GM21717 (cell line): ENCODE measurements at regions not wholly inside any gene's neighbourhood (a gene's known extent, or its start where the extent isn't known, plus 50 kb on each side); places are given as distances from the start of the nearest gene placed in this dataset.
A peak's percentile ranks its signal among the peaks of the same experiment; 100 is the strongest.

Experiments used
- ATAC-seq: cut with Tn5 transposase; IDR thresholded peaks from one replicate; pipeline ENCODE4 v1.9.1; 2021; ENCODE audit warnings: mild to moderate bottlenecking, moderate library complexity; ENCODE audit not compliant: unreplicated experiment

DNA sequence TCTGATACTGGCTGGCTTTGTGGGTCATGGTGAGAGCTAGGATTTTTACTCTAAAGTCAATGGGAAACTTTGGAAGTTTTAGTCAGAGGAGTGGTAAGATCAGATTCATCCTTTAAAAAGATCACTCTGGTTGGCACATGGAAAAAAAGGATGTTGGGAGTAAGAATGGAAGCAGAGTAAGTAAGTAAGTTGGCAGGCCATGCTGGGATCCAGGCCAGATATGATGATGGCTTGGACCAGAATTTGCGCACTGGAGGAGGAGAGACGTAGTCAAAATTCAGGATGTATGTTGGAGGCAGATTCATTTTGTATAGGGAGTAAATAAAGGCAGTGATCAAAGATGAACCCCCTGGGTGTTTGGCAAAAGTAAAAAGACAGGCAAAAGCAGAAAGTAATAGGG is 283.3 kb upstream of the THSD7B start:
- ATAC-seq = no peak

DNA sequence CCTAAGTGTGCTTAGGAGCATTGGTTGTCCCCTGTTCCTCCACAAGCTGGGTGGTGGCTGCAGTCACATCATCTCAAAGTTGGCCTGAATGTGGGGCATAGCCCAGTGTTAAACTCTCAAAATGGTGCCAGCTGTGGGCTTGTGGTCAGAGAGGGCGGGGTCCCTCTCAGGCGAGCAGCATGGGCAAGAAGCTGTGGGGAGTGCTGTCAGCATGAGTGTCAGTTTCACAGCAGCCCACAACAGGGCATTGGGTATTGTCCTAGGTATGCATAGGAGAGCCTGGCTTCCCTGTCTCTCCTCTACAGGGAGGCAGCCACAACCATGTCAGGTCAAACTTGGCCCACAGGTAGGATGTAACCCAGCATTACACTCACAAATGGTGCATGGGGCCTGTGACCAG is 285.6 kb upstream of the THSD7B start:
- ATAC-seq = no peak

DNA sequence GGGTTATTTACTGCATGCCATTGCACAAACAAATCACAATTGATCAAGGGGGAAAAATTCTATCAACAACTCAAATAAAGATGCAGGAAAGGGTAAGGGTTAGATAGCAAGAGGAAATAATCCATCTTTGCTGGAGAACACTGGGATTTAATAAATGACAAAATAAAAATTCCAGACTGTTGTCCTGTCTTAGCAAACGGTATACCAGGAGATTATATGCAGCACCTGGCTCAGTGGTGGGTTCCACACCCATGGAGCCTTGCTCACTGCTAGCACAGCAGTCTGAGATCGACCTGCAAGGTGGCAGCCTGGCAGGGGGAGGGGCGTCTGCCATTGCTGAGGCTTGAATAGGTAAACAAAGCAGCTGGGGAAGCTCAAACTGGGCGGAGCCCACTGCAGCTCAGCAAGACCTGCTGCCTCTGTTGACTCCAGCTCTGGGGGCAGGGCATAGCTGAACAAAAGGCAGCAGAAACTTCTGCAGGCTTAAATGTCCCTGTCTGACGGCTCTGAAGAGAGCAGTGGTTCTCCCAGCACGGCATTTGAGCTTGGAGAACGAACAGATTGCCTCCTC is 296.5 kb upstream of the THSD7B start:
- no peak for ATAC-seq

DNA sequence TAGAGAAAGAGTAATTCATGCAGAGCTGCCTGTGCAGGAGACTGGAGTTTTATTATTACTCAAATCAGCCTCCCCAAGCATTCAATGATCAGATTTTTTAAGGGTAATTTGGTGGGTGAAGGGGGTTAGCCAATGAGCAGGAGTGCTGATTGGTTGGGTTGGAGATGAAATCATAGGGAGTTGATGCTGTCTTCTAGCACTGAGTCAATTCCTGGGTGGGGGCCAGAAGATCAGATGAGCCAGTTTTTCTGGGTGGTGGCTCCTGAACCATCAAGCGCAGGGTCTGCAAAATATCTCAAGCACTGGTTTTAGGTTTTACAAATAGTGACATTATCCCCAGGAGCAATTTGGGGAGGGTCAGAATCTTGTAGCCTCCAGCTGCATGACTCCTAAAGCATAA is 312.8 kb upstream of the THSD7B start:
- no peak for ATAC-seq

DNA sequence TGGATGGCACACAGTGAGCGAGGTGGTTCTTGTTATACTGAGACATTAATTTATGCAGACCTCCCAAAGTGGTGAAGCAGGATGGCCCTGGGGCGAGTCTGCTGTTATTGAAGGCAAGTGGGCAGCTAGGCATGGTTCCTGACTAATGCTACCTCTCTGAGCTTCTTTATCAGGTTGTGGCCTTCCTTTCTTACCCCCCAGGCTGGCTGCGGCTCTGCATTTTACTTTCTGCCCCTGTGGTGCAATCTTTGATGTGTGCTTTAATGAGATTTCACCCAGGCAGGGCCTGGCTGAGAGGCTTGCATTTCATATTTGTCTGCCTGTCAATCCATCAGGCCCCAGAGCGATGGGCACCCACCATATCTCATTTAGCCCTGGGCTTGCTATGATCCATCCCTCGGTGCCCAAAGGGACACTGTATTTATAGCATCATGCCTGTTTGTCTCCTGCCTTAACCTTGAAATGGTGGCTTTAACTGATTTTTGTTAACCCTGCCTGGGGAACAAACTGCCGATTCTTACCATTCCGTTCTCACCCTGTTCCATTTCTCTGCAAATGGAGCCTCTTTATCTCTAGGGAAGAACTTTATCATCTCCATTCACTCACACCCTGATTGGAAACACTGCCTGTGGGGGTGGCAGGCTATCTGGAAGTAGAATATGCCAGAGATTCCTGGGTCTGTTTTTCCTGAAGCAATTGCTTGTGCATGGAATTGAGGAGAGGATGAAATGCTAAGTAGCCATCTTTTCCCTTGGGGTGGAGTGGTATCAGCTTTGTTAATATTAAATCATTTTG is 316.2 kb upstream of the THSD7B start:
- no peak for ATAC-seq

DNA sequence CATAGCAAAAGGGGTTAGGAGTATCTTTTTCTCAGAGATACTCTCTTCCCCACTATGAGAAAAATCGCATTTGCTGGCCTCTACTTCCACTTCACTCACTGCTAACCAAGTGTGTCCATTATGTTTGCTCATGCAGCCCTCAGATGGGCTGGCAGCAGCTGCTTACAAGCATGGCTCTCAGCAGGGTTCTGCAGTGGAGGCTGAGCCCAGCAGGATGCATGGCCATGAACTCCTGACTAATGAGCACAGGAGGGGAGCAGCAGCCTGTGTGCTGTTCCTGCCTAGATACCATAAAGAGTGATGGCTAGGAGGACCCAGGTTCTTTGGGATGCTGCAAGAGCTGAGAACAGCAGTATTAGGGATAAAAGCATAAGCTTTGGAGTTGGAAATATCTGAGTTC is 316.9 kb upstream of the THSD7B start:
- ATAC-seq = no peak

DNA sequence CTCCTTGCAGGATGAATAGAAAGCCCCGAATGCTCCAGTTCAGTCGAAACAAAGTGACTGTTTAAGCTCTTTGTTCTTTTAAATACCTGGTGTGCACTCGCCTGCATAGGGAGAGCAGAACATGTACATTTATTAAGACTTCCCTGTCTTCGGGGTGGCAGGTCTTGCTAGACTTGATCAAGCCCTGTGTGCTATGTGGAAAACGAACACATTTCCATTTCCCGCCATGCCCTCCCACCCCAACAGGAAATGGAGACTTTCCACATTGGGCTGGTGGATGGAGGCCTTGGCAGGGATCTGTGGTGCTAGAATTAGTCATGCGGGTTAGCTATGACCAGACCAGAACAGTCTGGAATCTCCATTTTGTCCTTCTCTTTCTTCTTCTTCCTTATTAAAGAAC is 321.0 kb upstream of the THSD7B start:
- ATAC-seq = no peak

DNA sequence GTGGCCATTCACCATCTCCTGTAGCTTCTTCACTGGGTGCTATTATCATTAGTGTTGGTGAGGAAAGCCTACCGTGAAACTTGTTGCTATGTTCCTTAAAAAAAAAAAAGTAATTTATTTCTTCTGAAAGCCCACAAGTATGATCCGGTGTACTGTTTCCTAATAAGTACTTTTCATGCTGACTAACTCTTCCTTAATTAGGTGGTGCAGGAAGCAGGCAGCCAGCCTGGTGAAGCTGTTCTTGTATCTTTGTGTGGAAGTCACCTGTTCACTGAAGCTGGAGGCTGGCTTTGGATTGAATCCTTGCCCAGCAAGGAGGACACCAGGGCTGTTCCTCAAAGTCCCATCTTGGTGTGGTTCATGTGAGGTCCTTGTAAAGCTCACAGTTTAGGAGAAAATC is 321.7 kb upstream of the THSD7B start:
- no peak for ATAC-seq

DNA sequence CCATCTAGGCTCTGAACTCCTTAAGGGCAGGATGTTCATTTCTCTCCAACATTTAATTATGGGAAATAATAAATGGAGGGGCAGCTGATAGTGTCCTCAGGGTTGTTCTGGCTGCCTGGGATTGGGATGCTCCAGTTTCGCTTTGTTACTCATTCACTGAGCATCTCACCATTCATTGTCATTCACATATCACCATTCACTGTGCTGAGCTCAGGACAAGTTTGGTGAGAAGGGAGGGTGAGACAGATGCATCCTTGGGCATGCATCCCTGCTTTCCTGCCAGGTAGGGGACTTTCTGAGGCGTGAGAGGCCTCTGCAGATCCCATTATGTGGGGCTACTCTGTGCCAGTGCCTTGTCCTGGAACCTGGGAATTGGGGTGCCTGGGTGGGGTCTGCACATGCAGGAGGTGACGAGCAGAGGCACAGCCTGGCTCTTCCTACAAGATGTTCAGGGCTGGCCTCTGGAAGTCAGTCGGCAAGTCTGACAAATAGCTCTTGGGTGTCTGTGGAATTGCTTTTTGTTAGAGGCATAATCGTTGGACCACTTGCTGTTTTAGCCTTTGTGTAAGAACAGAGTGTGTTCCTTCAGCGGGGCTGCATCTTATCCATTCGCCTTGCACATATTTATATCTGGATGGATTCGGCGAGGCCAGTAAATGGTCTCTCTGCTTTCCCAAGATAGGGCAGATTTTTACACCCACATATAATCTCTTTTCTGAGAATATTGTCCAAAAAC is 323.2 kb upstream of the THSD7B start:
- no peak for ATAC-seq

DNA sequence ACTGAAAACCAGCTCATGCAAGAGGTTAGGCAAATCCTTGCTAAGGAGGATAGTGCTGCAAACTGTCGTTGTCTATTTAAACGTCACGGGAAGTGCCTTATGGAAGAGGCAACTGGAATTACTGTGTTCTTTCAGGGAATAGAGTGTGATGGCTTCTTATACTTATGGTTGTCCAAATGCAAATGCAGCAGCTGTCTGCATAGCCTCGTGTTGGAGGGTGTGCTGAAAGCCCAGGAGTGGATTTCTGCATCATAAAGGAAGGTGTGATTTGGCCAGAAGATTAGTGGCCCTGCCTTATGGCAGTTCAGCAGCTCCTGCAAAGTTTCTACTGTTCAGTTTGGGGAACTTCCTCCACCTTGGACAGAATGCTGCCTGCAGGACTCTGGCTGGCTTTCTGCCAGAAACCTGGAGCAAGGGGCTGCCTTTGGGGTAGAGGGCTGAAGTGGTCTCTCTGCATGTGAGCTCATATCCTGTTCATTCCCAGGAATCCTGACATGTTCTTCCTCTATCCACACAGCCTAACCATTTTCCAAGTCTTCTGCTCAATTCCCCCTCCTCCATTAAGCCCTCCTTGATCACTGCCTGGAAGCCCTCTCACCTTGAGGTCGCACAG is 321.2 kb upstream of the CXCR4 start:
- no peak for ATAC-seq

DNA sequence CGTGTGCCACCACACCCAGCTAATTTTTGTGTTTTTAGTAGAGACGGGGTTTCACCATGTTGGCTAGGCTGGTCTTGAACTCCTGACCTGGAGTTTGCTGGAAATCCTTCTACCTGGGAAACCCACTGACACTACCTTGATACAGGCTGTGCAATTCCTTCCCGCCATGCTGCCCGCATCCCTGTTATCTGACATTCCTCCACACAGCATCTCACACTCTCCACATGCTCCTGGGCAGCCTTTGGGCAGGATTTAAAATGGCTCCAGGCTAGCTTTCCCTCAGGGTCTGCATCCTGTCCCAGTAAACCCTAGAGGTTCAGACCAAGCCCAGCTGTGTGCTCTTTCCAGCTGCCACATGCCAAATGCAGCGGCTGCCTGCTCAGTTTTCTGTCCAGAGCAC is 319.5 kb upstream of the CXCR4 start:
- ATAC-seq = no peak

DNA sequence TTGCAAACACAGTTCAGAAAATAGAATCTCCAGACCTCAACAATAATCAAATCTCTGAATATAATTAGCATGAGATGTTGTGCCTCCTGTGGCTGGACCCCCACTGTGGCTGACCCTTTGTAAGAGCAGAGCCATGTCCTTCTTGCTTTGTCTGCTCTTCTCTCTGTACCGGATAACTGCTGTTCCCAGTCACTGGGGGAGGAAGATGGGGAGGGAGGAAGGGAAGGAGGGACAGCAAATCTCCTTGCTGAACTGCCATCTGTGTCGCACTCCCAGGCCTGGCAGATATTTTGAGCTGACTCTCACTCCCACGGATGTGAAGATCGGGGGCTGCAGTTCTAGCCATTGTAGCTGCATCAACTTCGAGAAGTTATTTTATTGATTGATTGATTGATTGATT is 319.0 kb upstream of the CXCR4 start:
- ATAC-seq = no peak

DNA sequence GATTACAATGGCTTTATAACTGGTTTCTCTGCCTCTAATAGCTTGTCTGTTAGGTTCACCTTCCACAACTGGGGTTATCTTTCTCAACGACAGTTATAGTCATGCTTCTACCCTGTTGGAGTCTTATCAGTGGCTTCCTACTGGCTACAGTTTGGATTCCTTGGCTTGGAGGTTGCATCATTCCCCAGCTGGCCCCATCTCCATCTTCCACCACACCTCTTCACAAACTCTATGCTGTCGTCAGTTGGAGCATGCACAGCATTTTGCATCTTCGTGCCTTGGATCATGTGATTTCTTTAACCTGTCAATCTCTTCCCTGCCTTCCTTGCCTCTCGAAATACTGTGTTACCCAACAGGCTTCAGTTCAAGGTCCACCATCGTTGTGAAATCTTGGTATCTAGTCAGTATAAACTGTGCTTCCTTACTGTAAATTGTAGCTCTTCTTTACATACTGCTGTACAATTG is 316.3 kb upstream of the CXCR4 start:
- no peak for ATAC-seq

DNA sequence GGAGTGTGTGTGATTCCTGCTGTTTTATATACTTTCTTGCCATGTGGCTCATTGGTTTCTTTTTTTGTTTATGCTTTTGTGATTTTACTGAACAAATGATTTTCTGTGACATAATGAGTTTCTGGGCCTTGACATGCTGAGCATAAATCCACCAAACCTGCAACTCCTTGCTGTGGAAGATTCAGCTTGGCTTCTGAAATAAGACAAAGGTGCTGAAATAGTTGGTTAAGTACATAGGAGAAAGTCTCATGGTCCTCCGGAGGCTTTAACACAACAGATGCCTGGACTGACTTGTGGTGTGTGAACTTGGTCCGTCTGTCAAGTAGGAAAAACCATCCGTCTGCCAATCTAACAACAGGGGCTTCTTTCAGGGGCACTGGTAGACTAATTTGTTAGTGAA is 315.3 kb upstream of the CXCR4 start:
- no peak for ATAC-seq

DNA sequence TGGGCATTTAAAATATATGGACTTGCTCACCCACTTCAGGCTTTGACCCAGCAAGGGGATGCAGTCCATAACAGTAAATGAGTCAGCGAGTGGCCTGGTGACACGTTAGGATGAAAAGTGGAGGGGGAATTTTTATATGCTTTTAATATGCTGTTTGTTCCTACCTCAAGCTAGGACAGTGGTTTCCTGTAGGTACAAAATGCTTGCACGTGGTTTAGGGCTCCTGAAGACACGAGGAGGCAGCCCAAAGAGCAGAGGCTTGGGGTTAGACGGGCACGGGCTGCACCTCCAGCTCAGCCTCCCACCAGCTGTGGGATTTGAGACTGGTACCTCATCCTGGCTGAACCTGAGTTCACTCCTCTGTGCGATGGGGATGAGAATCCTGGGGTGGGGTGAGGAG is 306.2 kb upstream of the CXCR4 start:
- ATAC-seq = no peak

DNA sequence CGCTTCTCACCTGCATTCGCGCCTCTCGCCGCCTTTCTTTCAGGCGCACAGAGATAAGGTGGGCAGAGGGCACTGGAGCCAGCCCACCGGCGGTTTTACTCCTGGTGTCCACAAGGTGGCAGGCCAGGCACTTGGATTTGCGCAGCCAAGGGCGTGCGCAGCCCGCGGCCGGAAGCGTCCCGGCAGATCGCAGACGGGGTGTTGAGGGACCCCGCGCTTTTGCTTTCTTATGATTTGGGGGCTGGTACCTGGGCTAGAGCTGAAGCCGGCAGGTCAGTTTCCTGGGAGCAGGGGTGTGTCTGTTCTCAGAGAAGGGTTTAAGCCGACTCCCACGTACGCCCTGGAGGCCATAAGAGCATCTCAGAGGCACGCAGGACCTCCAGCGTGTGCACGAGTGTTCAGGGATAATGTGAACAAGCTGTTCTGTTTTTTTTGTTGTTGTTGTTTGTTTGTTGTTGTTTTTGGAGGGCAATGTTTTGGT is 305.6 kb upstream of the CXCR4 start:
- peak; percentile 98 for ATAC-seq

DNA sequence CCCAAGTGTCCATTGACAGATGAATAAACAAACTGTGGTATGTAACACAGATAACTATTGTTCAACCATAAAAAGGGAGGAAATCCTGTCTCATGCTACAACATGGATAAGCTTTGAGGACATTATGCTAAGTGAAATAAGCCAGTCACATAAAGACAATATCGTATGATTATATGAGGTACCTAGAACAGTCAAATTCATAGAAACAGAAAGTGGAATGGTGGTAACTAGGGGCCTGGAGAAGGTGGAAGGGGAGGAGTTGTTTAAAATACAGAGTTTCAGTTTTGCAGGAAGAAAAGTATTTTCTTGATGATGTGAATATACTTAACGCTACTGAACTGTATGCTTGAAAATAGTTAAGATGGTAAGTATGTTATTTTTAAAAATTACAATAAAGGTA is 304.6 kb upstream of the CXCR4 start:
- no peak for ATAC-seq

DNA sequence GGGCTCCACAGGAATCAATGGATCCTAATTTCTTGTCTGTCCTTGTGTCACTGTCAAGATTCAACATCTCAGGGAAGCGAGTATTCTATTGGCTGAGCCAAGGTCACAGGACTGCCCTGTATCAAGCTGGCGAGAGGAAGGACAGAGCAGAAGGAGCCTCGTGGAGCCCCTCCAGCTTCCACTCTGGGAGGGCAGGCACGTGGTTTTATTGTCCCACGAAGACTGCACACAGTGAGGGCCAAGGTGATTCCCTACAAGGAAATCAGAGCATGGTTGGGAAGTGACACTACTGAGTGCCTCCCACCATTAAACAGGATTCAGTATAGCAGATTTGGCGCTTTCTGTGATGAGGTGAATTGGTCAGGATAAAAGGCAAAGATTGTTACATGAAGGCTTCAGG is 302.4 kb upstream of the CXCR4 start:
- no peak for ATAC-seq

DNA sequence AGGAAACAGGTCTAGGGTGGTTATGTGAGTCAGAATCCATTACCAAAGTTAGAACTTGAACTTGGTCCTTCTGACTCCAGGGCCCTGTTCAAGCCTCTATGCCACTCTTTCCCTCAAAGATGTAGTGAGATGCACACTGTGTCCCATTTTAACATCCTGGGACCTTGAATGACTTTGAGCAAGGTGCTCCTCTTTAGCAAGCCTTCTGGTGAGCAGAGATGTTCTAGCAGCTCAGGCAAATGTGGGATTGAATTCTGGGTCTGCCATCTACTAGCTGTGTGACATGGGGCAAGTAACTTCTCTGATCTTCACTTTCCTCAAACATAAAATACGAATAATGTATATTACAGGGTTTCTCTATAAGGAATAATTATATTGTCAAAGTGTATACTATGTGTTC is 294.0 kb upstream of the CXCR4 start:
- no peak for ATAC-seq

DNA sequence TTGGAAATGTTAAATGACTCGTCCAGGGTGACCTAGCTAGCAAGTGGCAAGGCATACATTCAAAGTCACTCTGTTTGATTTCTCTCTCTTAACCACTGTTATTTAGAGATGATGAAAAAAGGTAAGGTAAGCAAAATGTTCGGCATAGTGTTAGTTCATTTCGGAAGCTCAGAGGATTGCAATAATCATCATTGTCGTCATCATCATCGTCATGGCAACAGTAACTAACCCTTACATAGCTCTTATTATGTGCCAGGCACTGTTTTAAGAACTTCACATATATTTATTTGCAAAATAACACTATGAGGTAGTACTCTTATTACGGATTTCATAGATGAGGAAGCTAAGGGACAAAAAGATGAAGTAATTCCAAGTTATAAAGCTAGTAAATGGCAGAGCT is 292.7 kb upstream of the CXCR4 start:
- no peak for ATAC-seq

DNA sequence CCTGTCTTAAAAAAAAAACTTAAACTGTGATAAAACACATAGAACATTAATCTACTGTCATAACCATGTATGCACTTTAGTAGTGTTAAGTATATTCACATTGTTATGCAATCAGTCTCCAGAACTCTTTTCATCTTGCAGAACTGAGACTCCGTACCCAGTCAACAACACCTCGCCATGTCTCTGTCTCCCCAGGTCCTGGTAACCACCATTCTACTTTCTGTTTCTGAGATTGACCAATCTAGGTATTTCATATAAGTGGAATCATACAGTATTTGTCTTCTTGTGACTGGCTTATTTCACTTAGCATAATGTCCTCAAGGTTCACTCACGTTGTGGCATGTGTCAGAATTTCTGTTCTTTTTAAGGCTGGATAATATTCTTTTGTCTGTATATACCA is 290.8 kb upstream of the CXCR4 start:
- no peak for ATAC-seq

DNA sequence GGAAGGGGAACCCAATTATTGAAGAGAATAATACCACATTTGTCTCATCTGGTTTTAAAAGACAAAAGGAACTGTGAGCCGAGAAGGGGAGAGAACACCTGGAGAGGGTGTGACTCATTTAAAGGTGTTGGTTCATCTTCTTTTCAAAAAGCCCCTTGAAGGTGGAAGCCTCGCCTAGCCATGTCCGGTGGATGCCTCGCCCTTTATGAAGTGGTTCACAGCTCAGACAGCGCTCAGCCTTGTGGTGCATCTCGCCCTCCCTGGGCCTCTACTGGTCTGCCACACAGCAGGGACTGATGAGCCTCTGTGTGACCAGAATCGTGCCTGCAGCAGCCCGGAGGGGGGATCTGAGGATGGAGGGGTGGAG is 290.0 kb upstream of the CXCR4 start:
- no peak for ATAC-seq
